ENCODE measurements at regions not wholly inside any gene's neighbourhood (a gene's known extent, or its start where the extent isn't known, plus 50 kb on each side); places are given as distances from the start of the nearest gene placed in this dataset.

GRCh38 chr11:31996159-31996881 is 94.6 kb upstream of the RCN1 start:
- peak overlapping the region; percentile 78 for H3K4me2 ChIP-seq (ENCODE audit: low read length)
- H4K20me1 ChIP-seq (ENCODE audit: insufficient read depth, low read length) = no peaks in the 10 kb centered on the region
- H3K36me3 ChIP-seq (replicated peaks; ENCODE audit: low read depth, low read length) = no peaks in the 10 kb centered on the region
- no peak overlapping the region for H3K9ac ChIP-seq (ENCODE audit: low read length)
- no peak overlapping the region for H3K27ac ChIP-seq (ENCODE audit: low read length)
- peak overlapping the region; percentile 63 for H3K4me3 ChIP-seq (ENCODE audit: low read length)
- no peaks in the 10 kb centered on the region for H3K79me2 ChIP-seq (ENCODE audit: low read length)
- H2AFZ ChIP-seq (ENCODE audit: low read depth, low read length) = peak overlapping the region; percentile 97
- no peaks in the 10 kb centered on the region for H3K27me3 ChIP-seq (ENCODE audit: low read depth, low read length)
- no peak for TF ChIP-seq CTCF (IDR thresholded peaks at IDR 0.05; ENCODE audit: low read depth, low read length)
- H3K9me3 ChIP-seq (ENCODE audit: insufficient read depth, low read length) = no peaks in the 10 kb centered on the region
- peaks cover 12% of the 10 kb centered on the region for H3K4me1 ChIP-seq (ENCODE audit: low read length)

GRCh38 chr11:31995525-31996094 is 95.3 kb upstream of the RCN1 start:
- Histone ChIP-seq H3K4me1 (ENCODE audit: low read length) (peaks cover 12% of the 10 kb centered on the region), H3K79me2 (ENCODE audit: low read length) (no peaks in the 10 kb centered on the region), H3K9ac (ENCODE audit: low read length) (0 out of 2 replicates have a peak overlapping the region, but pooled peaks have one; percentile 20), H3K9me3 (ENCODE audit: insufficient read depth, low read length) (no peaks in the 10 kb centered on the region), H4K20me1 (ENCODE audit: insufficient read depth, low read length) (no peaks in the 10 kb centered on the region), H3K4me2 (ENCODE audit: low read length) (peak overlapping the region; percentile 78), H3K27me3 (ENCODE audit: low read depth, low read length) (no peaks in the 10 kb centered on the region), H3K4me3 (ENCODE audit: low read length) (peak overlapping the region; percentile 63), H3K27ac (ENCODE audit: low read length) (no peak overlapping the region), H3K36me3 (replicated peaks; ENCODE audit: low read depth, low read length) (no peaks in the 10 kb centered on the region), H2AFZ (ENCODE audit: low read depth, low read length) (peak overlapping the region; percentile 97)
- no peak for TF ChIP-seq EZH2phosphoT487 (IDR thresholded peaks at IDR 0.05; ENCODE audit: low read depth)
- no peak for TF ChIP-seq CTCF (IDR thresholded peaks at IDR 0.05; ENCODE audit: low read depth, low read length)

- peak overlapping the region; percentile 97; the same call in 1 of the 2 replicates for H2AFZ ChIP-seq (ENCODE audit: low read depth, low read length)
These were observed 95.8 kb upstream of the RCN1 start for GRCh38 chr11:31995032-31995431.

More at GRCh38 chr11:31995032-31995431, 95.8 kb upstream of the RCN1 start:
- no peaks in the 10 kb centered on the region for H3K36me3 ChIP-seq (replicated peaks; ENCODE audit: low read depth, low read length)
- H3K4me2 ChIP-seq (ENCODE audit: low read length) = no peak overlapping the region
- H4K20me1 ChIP-seq (ENCODE audit: insufficient read depth, low read length) = no peaks in the 10 kb centered on the region
- no peaks in the 10 kb centered on the region for H3K79me2 ChIP-seq (ENCODE audit: low read length)
- TF ChIP-seq EZH2phosphoT487 (IDR thresholded peaks at IDR 0.05; ENCODE audit: low read depth) = no peak
- TF ChIP-seq CTCF (IDR thresholded peaks at IDR 0.05; ENCODE audit: low read depth, low read length) = no peak
- no peak overlapping the region for H3K4me3 ChIP-seq (ENCODE audit: low read length)
- H3K27me3 ChIP-seq (ENCODE audit: low read depth, low read length) = no peaks in the 10 kb centered on the region
- H3K4me1 ChIP-seq (ENCODE audit: low read length) = peaks cover 12% of the 10 kb centered on the region
- no peak overlapping the region for H3K27ac ChIP-seq (ENCODE audit: low read length)
- H3K9me3 ChIP-seq (ENCODE audit: insufficient read depth, low read length) = no peaks in the 10 kb centered on the region
- no peak overlapping the region for H3K9ac ChIP-seq (ENCODE audit: low read length)
